ENCODE measurements at regions not wholly inside any gene's neighbourhood (a gene's known extent, or its start where the extent isn't known, plus 50 kb on each side); places are given as distances from the start of the nearest gene placed in this dataset.

- no peak overlapping the region for H3K4me2 ChIP-seq (ENCODE audit: low read length)
- DNase-seq (ENCODE audit: low read depth, low spot score), result no peak
- ChIA-PET CTCF (no interaction called here), POLR2A (no interaction called here), RAD21 (ENCODE audit: low non-redundant PET in 1 of 2, low total read pairs in 2 of 2, uncharacterized antibody in 2 of 2, unreplicated experiment in 2 of 2) (no interaction called here)
- no peak overlapping the region for H3K4me3 ChIP-seq (replicated peaks in 1 of 2; ENCODE audit: low read depth in 1 of 2, low read length in 2 of 2)
- BruUV-seq (replicated peaks), result no TSS peak
- TF ChIP-seq REST (IDR thresholded peaks at IDR 0.05; ENCODE audit: low read depth) (no peak), JUND (IDR thresholded peaks at IDR 0.05) (no peak), SP1 (IDR thresholded peaks at IDR 0.05; ENCODE audit: low read depth) (no peak), CTCF (IDR thresholded peaks at IDR 0.05 in 2 of 3, conservative IDR thresholded peaks at IDR 0.05 in 1 of 3; ENCODE audit: borderline replicate concordance in 1 of 3, insufficient read depth in 1 of 3, low read depth in 2 of 3, low read length in 2 of 3) (no peak), YY1 (IDR thresholded peaks at IDR 0.05; ENCODE audit: extremely low read depth, insufficient replicate concordance, low read depth, low read length) (no peak), ZBTB33 (IDR thresholded peaks at IDR 0.05; ENCODE audit: extremely low read depth, insufficient replicate concordance, low read length) (no peak), ATF3 (IDR thresholded peaks at IDR 0.05) (no peak), SIN3A (IDR thresholded peaks at IDR 0.05; ENCODE audit: low read depth) (no peak), RAD21 (IDR thresholded peaks at IDR 0.05; ENCODE audit: low read depth) (no peak), SRF (IDR thresholded peaks at IDR 0.05; ENCODE audit: low read depth) (no peak), EGR1 (IDR thresholded peaks at IDR 0.05; ENCODE audit: low read depth) (no peak), ELF1 (IDR thresholded peaks at IDR 0.05; ENCODE audit: borderline replicate concordance, low read depth) (no peak), EZH2 (IDR thresholded peaks at IDR 0.05) (no peak), TCF7L2 (IDR thresholded peaks at IDR 0.05; ENCODE audit: borderline replicate concordance, extremely low read depth, insufficient read depth, insufficient read length) (no peak), POLR2AphosphoS5 (IDR thresholded peaks at IDR 0.05; ENCODE audit: low read depth, low read length) (no peak), ZFX (IDR thresholded peaks at IDR 0.05) (no peak), FOSL1 (IDR thresholded peaks at IDR 0.05; ENCODE audit: low read depth) (no peak), EZH2phosphoT487 (IDR thresholded peaks at IDR 0.05; ENCODE audit: borderline replicate concordance) (no peak), CBX3 (IDR thresholded peaks at IDR 0.05; ENCODE audit: low read depth) (no peak)
- no peaks in the 10 kb centered on the region for H4K20me1 ChIP-seq (ENCODE audit: insufficient read depth)
- no peaks in the 10 kb centered on the region for H3K9me2 ChIP-seq (ENCODE audit: insufficient read depth)
- H3K4me1 ChIP-seq (ENCODE audit: control insufficient read depth in 1 of 2, insufficient read depth in 2 of 2, low read length in 2 of 2), result no peaks in the 10 kb centered on the region
- no peak overlapping the region for H2AFZ ChIP-seq (ENCODE audit: low read depth, low read length, poor library complexity, severe bottlenecking)
- H3K9me3 ChIP-seq (ENCODE audit: control insufficient read depth in 1 of 2, insufficient read depth in 1 of 2, low read depth in 1 of 2, low read length in 2 of 2), result peaks cover 2 to 4% of the 10 kb centered on the region in 2 experiments; a peak in 2 of 4 replicates
- intact Hi-C loops (cut with micrococcal nuclease), result no loop called here
- no peaks in the 10 kb centered on the region for H3K79me2 ChIP-seq (ENCODE audit: insufficient read depth, low read length)
- no peak overlapping the region for H3K9ac ChIP-seq (ENCODE audit: low read length)
- H3K27ac ChIP-seq (ENCODE audit: low read depth, low read length), result no peak overlapping the region
- H3K27me3 ChIP-seq (ENCODE audit: insufficient read depth, low read length), result no peaks in the 10 kb centered on the region
- no peak for ATAC-seq
- no peaks in the 10 kb centered on the region for H3K36me3 ChIP-seq (ENCODE audit: control insufficient read depth in 1 of 2, insufficient read depth in 2 of 2, low read length in 2 of 2)
These were observed 206.5 kb upstream of the BMP2 start for GRCh38 chr20:6560978-6561377.

Measured in HCT116 (cell line).